Nephron (organoid): ENCODE measurements at regions not wholly inside any gene's neighbourhood (a gene's known extent, or its start where the extent isn't known, plus 50 kb on each side); places are given as distances from the start of the nearest gene placed in this dataset.

Experiments used
- H3K27ac Mint-ChIP-seq, 3 experiments: 2 replicates each; pipeline ENCODE4 v1.8.0; 2020; ENCODE audit warnings: mixed read lengths in 3 of 3, mild to moderate bottlenecking in 2 of 3, moderate library complexity in 1 of 3
- H3K27me3 Mint-ChIP-seq: 2 replicates; pipeline ENCODE4 v1.8.0; 2021; ENCODE audit warnings: low read depth, mild to moderate bottlenecking, moderate library complexity, mixed read lengths
- H3K36me3 Mint-ChIP-seq: 2 replicates; pipeline ENCODE4 v1.8.0; 2020; ENCODE audit warnings: low read depth, mixed read lengths
- H3K4me1 Mint-ChIP-seq: 2 replicates; pipeline ENCODE4 v1.8.0; 2020; ENCODE audit warnings: mixed read lengths
- H3K4me3 Mint-ChIP-seq, 3 experiments: 2 replicates each; pipeline ENCODE4 v1.8.0; 2020; ENCODE audit warnings: mild to moderate bottlenecking in 3 of 3, mixed read lengths in 3 of 3, moderate library complexity in 2 of 3
- H3K9me3 Mint-ChIP-seq: 2 replicates; pipeline ENCODE4 v1.8.0; 2020; ENCODE audit warnings: mixed read lengths
- TF ChIP-seq, protein P1 (sequence below), 3 experiments: fragments of 200-600 bp; sonication (generic); IDR thresholded peaks; one replicate each; pipeline ENCODE4 v1.5.0; 2021; ENCODE audit warnings: antibody characterized with exemption in 3 of 3; ENCODE audit not compliant: unreplicated experiment in 3 of 3

GRCh38 chr9:18073002-18073401, 401.0 kb upstream of the ADAMTSL1 start:
- TF ChIP-seq, protein P1, sequence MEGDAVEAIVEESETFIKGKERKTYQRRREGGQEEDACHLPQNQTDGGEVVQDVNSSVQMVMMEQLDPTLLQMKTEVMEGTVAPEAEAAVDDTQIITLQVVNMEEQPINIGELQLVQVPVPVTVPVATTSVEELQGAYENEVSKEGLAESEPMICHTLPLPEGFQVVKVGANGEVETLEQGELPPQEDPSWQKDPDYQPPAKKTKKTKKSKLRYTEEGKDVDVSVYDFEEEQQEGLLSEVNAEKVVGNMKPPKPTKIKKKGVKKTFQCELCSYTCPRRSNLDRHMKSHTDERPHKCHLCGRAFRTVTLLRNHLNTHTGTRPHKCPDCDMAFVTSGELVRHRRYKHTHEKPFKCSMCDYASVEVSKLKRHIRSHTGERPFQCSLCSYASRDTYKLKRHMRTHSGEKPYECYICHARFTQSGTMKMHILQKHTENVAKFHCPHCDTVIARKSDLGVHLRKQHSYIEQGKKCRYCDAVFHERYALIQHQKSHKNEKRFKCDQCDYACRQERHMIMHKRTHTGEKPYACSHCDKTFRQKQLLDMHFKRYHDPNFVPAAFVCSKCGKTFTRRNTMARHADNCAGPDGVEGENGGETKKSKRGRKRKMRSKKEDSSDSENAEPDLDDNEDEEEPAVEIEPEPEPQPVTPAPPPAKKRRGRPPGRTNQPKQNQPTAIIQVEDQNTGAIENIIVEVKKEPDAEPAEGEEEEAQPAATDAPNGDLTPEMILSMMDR (IDR thresholded peaks at IDR 0.05; ENCODE audit: unreplicated experiment in 3 of 3): no peak
- H3K9me3 Mint-ChIP-seq: no peaks in the 10 kb centered on the region
- peaks cover 3% of the 10 kb centered on the region for H3K27me3 Mint-ChIP-seq
- no peaks in the 10 kb centered on the region for H3K36me3 Mint-ChIP-seq
- H3K4me1 Mint-ChIP-seq: peaks cover 28% of the 10 kb centered on the region
- no peak overlapping the region for H3K4me3 Mint-ChIP-seq
- peak overlapping the region; percentile 17 to 85 (median 63) for H3K27ac Mint-ChIP-seq

DNA sequence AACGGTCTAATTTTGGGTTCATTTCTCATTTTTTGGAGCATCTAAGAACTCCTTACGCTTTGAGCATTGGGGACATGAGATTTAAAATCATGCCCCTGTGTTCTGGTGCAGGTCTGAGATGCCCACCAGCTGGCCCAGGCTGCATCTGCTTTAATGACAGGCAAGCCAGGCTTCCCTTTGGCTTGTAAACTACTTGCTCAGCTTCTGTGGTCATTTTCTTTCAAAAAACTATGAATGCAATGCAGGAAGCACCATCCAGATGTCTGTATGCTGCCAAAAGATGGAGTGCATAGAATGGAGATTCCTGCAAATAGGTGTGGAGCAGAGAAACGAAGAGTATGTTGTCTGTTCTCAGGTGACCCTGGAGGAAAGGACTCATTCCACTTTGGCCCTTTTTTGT, 399.9 kb upstream of the ADAMTSL1 start:
- Mint-ChIP-seq H3K27ac (peak overlapping the region in 2 of 3 experiments; percentile 22 to 85), H3K4me1 (peaks cover 27% of the 10 kb centered on the region), H3K36me3 (no peaks in the 10 kb centered on the region), H3K27me3 (peaks cover 7% of the 10 kb centered on the region), H3K9me3 (no peaks in the 10 kb centered on the region), H3K4me3 (no peak overlapping the region)
- TF ChIP-seq, protein P1 (IDR thresholded peaks at IDR 0.05; ENCODE audit: unreplicated experiment in 3 of 3): no peak

- peaks cover 7% of the 10 kb centered on the region for H3K27me3 Mint-ChIP-seq
- H3K9me3 Mint-ChIP-seq: no peaks in the 10 kb centered on the region
- TF ChIP-seq, protein P1 (IDR thresholded peaks at IDR 0.05; ENCODE audit: unreplicated experiment in 3 of 3): no peak
- H3K36me3 Mint-ChIP-seq: no peaks in the 10 kb centered on the region
- no peak overlapping the region for H3K4me3 Mint-ChIP-seq
- peak overlapping the region in 1 of 3 experiments; percentile 5 for H3K27ac Mint-ChIP-seq
- H3K4me1 Mint-ChIP-seq: peaks cover 27% of the 10 kb centered on the region
These were observed 398.6 kb upstream of the ADAMTSL1 start for GRCh38 chr9:18075253-18075952.

GRCh38 chr9:18077941-18078678, 395.8 kb upstream of the ADAMTSL1 start:
- Mint-ChIP-seq H3K4me3 (no peak overlapping the region), H3K27me3 (peaks cover 12% of the 10 kb centered on the region), H3K36me3 (no peaks in the 10 kb centered on the region), H3K4me1 (peaks cover 22% of the 10 kb centered on the region), H3K9me3 (no peaks in the 10 kb centered on the region), H3K27ac (no peak overlapping the region)
- TF ChIP-seq, protein P1 (IDR thresholded peaks at IDR 0.05; ENCODE audit: unreplicated experiment in 3 of 3): no peak

GRCh38 chr9:18092138-18092537, 381.8 kb upstream of the ADAMTSL1 start:
- no peaks in the 10 kb centered on the region for H3K9me3 Mint-ChIP-seq
- H3K36me3 Mint-ChIP-seq: no peaks in the 10 kb centered on the region
- no peak overlapping the region for H3K4me3 Mint-ChIP-seq
- H3K4me1 Mint-ChIP-seq: no peaks in the 10 kb centered on the region
- TF ChIP-seq, protein P1 (IDR thresholded peaks at IDR 0.05; ENCODE audit: unreplicated experiment in 3 of 3): no peak
- H3K27me3 Mint-ChIP-seq: peaks cover 7% of the 10 kb centered on the region
- no peak overlapping the region for H3K27ac Mint-ChIP-seq
